ENCODE measurements at regions not wholly inside any gene's neighbourhood (a gene's known extent, or its start where the extent isn't known, plus 50 kb on each side); places are given as distances from the start of the nearest gene placed in this dataset.
"Not testable (repeated sequence)": the region's sequence is repeated elsewhere in the genome, so short reads cannot be mapped to it uniquely, and the experiment has no call there.

DNA sequence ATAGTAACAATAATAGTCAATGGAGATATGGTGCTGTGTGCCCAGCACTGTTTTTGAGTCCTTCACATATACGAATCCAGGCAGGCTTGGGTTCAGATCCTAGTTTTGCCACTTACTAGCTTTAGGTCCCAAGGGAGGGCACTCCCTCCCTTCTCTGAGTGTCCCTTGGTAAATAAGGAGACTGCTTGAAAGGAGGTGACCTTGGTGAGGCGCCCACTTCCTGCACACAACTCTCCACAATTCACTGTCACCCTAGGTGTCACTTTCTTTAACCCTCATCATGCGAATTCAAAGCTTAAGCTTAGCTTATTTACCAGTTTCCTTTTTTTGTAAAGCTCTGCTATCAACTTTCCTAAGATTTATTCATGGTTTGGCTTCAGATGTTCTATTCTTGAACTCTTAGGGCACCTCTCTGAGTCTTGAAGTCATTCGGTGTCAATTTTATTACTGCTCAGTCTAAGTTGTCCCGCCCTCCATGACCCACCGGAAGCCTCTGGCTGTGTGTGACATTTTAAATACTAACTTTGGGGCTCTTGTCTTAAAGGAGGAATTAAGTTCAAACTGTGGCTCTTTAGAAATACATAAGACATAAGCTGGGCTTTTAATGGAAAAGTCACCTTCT, 170.7 kb upstream of the ZNF618 start:
- DNase-seq (ENCODE audit: low read depth): no peak

DNA sequence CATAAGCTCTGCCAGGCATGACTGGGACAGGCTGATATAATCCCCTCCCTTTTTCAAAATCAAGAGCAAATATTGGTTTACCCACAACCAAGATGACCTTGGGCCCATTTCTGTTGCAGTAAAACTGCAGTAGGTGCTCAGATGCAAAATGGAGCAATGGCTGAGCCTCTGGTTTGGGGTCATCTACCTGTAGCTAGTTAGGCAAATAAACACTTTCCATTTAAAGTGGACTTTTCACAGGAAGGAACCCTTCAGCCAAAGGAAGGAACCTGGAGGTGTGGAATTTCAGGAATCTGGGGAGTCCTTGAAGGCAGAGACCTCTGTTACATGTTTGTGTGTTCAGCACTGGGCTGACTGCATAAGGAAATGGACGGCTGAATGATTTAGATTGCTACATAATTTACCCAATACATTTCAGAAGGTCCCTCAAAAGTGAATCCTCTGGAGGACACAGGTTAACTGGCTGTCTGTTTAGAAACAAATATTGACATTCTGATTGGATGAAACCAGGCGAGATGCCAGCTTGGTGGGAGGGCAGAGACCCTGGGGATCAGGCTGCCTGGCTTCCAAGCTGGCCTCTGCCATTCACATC, 170.1 kb upstream of the ZNF618 start:
- no peak for DNase-seq (ENCODE audit: low read depth)

GRCh38 chr9:113707953-113708695, 168.0 kb upstream of the ZNF618 start:
- DNase-seq (ENCODE audit: low read depth): no peak

DNA sequence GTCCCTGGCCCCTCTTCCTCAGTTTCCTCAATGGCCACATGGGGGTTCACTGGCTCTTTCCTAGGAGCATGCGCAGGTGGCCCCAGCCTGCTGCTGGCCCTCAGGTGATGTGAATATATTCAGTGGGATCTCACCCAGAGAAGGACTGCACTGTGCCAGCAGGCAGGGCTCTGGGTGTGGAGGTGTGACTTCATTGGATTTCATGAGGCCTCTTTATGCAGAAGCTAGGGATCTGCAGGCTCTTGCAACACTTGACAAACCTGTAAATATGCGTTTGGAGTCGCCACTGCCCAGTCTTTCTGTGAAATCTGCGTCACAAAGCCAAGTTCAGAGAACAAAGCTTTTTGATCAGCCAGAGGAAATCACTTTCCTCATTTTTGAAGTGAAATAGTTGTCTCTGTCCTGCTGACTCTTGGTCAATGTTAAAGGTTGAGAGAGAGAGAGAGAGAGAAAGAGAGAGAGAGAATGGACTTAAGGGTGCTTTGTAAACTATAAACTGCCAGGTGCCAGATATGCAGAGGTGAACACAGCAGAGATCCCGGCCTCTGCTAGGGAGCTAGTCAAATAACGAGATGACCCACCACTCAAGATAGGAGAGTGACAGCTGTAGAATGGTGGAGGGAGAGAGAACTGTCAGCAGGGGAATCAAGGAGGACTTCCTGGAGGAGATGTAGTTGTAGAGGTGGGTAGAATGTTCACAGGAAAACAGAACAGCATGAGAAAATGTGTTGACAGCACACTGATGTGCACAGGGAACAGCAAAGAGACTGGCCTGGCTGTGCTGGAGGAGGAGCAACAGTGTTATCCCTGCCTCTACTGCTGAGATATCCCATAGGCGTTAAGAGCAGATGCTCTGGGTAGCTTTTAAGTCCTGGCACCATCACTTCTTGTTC, 167.0 kb upstream of the ZNF618 start:
- DNase-seq (ENCODE audit: low read depth): no peak

GRCh38 chr9:113709721-113710120, 166.4 kb upstream of the ZNF618 start:
- no peak for DNase-seq (ENCODE audit: low read depth)

GRCh38 chr9:113711251-113711650, 164.9 kb upstream of the ZNF618 start:
- DNase-seq (ENCODE audit: low read depth): no peak

DNA sequence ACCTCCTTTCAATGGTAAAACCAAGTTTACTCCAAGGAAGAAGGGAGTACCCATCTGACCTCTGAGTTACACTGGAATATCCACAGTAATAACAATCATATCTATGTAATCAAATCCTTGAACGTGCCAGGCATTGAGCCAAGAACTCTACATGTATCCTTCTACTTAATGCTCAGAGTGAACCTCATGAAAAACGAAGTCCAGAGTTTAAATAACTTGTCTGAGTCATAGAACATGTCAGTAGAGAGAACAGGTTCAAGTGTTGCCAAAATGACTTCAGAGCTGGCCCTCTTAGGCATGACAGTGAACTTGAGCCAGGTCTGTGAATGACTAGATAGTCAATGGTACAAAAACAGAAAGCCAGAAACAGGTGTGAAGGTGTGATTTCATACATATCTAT, 164.1 kb upstream of the ZNF618 start:
- no peak for DNase-seq (ENCODE audit: low read depth)

- DNase-seq (ENCODE audit: low read depth): no peak
Measured at GRCh38 chr9:113715086-113715485, 161.0 kb upstream of the ZNF618 start.

DNA sequence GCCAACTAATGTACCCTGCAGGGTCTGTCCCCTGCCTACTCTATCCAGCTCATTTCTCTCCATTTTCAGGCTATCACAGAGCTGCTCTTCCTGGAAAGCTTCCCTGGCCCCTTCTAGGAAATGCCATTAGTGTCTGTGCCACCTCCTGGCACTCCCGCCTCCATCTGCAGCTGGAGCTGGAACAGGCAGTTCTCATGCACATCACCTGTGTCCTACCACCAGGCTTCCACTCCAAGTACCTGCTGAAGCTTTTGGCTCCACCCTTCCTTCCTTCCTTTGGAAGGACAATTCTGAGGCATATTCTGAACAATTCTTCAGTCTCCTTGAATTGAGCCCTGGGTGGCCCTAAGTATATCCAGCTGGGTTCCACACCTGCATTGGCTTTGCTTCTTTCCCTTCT, 156.2 kb upstream of the ZNF618 start:
- DNase-seq (ENCODE audit: low read depth): no peak

- DNase-seq (ENCODE audit: low read depth): no peak
Measured at GRCh38 chr9:113720495-113720894, 155.6 kb upstream of the ZNF618 start.

- no peak for DNase-seq (ENCODE audit: low read depth)
Measured at GRCh38 chr9:113721856-113722255, 154.3 kb upstream of the ZNF618 start.

DNA sequence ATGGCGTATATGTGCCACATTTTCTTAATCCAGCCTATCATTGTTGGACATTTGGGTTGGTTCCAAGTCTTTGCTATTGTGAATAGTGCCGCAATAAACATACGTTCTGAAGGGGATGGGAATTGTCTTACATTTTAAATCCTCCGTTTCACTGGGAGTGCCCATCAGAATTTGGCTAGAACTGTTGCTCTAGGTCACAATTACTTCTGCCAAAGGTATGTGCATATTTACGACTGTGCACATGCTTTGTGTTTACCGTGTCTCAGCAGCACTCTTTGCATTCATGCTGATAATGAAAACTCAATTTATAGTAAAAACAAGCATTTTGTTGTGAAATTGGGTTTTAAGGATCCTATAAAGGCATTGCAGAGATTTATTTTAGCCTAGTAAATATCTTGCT, 151.9 kb upstream of the ZNF618 start:
- no peak for DNase-seq (ENCODE audit: low read depth)

DNA sequence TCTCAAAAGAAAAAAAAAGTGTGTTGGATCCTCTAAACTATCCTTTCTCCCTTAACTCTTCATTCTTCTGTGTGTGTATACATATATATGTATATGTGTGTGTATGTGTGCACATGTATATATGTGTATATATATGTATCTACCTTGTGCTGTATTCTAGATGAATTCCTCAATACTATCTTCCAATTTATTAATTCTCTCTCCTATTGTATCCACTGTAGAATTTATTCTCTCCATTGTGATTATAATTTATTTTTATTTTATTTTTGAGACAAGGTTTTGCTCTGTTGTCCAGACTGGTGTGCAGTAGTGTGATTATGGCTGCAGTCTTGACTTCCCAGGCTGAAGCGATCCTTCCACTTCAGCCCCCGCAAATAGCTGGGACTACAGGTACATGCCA, 147.1 kb upstream of the ZNF618 start:
- no peak for DNase-seq (ENCODE audit: low read depth)

DNA sequence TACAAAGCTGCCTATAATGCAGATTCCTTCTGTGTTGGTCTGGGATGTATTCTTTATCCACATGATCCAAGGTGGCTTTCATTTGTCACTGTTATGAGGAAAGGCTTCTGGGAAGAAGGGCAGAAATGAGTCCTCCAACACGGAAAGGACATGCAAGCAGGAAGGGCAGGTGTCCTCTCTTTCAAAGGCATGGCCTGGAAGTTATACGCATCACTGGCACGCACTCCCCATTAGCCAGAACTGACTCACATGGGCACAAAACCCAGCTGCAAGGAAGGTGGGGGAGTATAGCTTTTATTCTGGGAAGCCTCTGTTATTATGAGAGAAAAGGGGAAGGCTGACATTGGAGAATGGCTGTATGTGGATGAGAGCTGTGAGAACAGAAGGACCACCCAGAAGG, 141.3 kb upstream of the ZNF618 start:
- no peak for DNase-seq (ENCODE audit: low read depth)

DNA sequence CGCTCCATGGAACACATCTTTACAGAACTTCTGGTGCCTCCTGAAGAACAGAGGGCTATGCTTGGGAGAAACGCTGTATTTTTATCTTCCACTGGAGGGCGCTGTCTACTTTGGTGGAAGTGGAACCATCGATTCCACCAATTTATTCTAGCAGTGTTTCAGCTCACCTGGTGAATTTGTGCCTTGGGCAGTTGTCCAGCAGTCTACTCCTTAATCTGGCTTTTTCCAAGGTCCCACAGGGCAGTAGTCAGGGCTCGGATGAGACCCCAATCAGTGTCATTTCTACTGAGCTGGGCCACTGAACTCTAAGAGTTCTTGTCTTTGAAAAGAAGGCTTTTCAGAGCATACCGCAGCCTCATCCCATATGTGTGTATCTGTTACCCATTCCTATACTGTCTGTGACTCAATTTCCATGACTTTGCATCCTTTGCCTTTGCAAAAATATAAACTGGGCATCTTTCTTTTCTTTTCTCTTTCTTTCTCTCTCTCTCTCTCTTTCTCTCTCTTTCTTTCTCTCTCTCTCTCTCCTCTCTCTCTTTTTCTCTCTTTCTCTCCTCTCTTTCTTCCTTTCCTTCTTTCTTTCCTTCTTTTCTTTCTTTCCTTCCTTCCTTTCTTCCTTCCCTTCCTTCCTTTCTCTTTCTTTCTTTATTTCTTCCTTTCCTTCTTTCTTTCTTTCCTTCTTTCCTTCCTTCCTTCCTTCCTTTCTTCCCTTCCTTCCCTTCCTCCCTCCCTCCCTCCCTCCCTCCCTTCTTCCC, 138.4 kb upstream of the ZNF618 start:
- no peak for DNase-seq (ENCODE audit: low read depth)

GRCh38 chr9:113738496-113738892, 137.6 kb upstream of the ZNF618 start:
- no peak for DNase-seq (ENCODE audit: low read depth)

DNA sequence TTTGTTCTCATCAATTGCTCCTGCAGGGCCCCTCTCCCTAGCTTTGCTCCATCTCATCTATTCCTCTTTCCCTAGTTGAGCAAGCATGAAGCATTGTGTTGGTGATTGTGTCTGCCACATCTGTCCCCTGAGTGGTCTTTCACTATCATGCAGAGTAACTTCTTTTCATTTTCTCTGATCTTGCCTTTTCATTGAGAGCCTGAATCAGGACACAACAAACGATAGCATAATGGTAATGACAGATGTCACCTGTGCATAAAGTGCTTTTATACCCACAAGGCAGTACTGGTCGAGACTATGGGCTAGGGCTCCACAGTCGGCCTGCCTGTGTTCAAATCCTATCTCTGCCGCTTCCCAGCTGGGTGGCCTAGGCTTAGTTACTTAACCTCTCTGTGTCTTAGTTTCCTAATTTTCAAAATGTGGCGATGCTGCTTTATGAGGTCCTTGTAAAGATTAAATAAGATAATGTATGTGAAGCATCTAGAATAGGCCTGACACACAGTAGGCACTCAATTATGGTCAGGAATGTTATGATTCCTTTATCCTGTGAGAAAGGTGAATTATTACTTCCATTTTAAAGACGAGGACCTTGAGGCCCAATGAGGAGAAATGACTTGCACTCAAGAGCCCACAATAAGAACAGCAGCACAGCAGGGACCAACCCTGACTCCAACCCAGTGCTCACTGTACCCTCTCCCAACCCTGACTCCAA, 137.1 kb upstream of the ZNF618 start:
- DNase-seq (ENCODE audit: low read depth): no peak

GRCh38 chr9:113739605-113740507, 136.3 kb upstream of the ZNF618 start:
- DNase-seq (ENCODE audit: low read depth): not testable (repeated sequence)

- not testable (repeated sequence) for DNase-seq (ENCODE audit: low read depth)
Measured at GRCh38 chr9:113740508-113741500, 135.3 kb upstream of the ZNF618 start.
